Stimulated activated effector memory CD8-positive, alpha-beta T cell treated with anti-CD3 and anti-CD28 coated beads, Interleukin-12 subunit alpha, Interleukin-12 subunit beta, amount 100 ng/mL, for 72 hours (primary cell): ENCODE measurements at regions not wholly inside any gene's neighbourhood (a gene's known extent, or its start where the extent isn't known, plus 50 kb on each side); places are given as distances from the start of the nearest gene placed in this dataset.
A peak's percentile ranks its signal among the peaks of the same experiment; 100 is the strongest.

ENCODE experiments used
- ATAC-seq: fragments of 150-1000 bp; cut with Tn5 transposase; 2 replicates; pipeline ENCODE4 v1.10.0; 2021
- DNase-seq, 2 donors: peaks; one replicate each; pipeline ENCODE4 v3.0.0; 2021 to 2022; ENCODE audit warnings: low spot score in 2 of 2
- H3K27ac Mint-ChIP-seq: one replicate; pipeline ENCODE4 v1.8.0; 2022; ENCODE audit warnings: mild to moderate bottlenecking, mixed read lengths
- H3K36me3 Mint-ChIP-seq: one replicate; pipeline ENCODE4 v1.8.0; 2022; ENCODE audit warnings: mild to moderate bottlenecking, mixed read lengths
- H3K4me1 Mint-ChIP-seq: one replicate; pipeline ENCODE4 v1.8.0; 2022; ENCODE audit warnings: mixed read lengths
- H3K4me3 Mint-ChIP-seq: one replicate; pipeline ENCODE4 v1.8.0; 2022; ENCODE audit warnings: mild to moderate bottlenecking, mixed read lengths
- H3K9me3 Mint-ChIP-seq: one replicate; pipeline ENCODE4 v1.8.0; 2022; ENCODE audit warnings: mixed read lengths

GRCh38 chr16:35249051-35249450, 1789.6 kb downstream of the TP53TG3F start:
- H3K27ac Mint-ChIP-seq: no peak overlapping the region
- H3K9me3 Mint-ChIP-seq: peaks cover 16% of the 10 kb centered on the region
- DNase-seq (no peak), ATAC-seq (no peak)
- H3K4me1 Mint-ChIP-seq: no peaks in the 10 kb centered on the region
- no peak overlapping the region for H3K4me3 Mint-ChIP-seq
- no peaks in the 10 kb centered on the region for H3K36me3 Mint-ChIP-seq

GRCh38 chr16:35252356-35252936, 1793.0 kb downstream of the TP53TG3F start:
- DNase-seq (no peak), ATAC-seq (no peak)
- no peaks in the 10 kb centered on the region for H3K4me1 Mint-ChIP-seq
- no peaks in the 10 kb centered on the region for H3K36me3 Mint-ChIP-seq
- H3K4me3 Mint-ChIP-seq: no peak overlapping the region
- H3K9me3 Mint-ChIP-seq: peaks cover 18% of the 10 kb centered on the region
- no peak overlapping the region for H3K27ac Mint-ChIP-seq

GRCh38 chr16:35255186-35255803, 1795.9 kb downstream of the TP53TG3F start:
- Mint-ChIP-seq H3K36me3 (no peaks in the 10 kb centered on the region), H3K9me3 (peaks cover 25% of the 10 kb centered on the region), H3K27ac (no peak overlapping the region), H3K4me3 (no peak overlapping the region), H3K4me1 (no peaks in the 10 kb centered on the region)
- DNase-seq (no peak), ATAC-seq (no peak)

- no peak overlapping the region for H3K4me3 Mint-ChIP-seq
- DNase-seq (no peak), ATAC-seq (no peak)
- no peak overlapping the region for H3K27ac Mint-ChIP-seq
- peaks cover 25% of the 10 kb centered on the region for H3K9me3 Mint-ChIP-seq
- no peaks in the 10 kb centered on the region for H3K4me1 Mint-ChIP-seq
- no peaks in the 10 kb centered on the region for H3K36me3 Mint-ChIP-seq
Measured at GRCh38 chr16:35255816-35256215, 1796.4 kb downstream of the TP53TG3F start.

GRCh38 chr16:35258381-35258780, 1799.0 kb downstream of the TP53TG3F start:
- no peak for ATAC-seq
- no peak overlapping the region for H3K27ac Mint-ChIP-seq
- H3K4me3 Mint-ChIP-seq: no peak overlapping the region
- H3K9me3 Mint-ChIP-seq: peaks cover 25% of the 10 kb centered on the region
- H3K36me3 Mint-ChIP-seq: no peaks in the 10 kb centered on the region
- no peak for DNase-seq
- H3K4me1 Mint-ChIP-seq: no peaks in the 10 kb centered on the region

GRCh38 chr16:35295856-35296255, 1836.4 kb downstream of the TP53TG3F start:
- Mint-ChIP-seq H3K4me3 (no peak overlapping the region), H3K36me3 (no peaks in the 10 kb centered on the region), H3K27ac (no peak overlapping the region), H3K9me3 (no peaks in the 10 kb centered on the region), H3K4me1 (no peaks in the 10 kb centered on the region)
- DNase-seq (peak in 1 of 2 donors; percentile 3), ATAC-seq (no peak)

- Mint-ChIP-seq H3K4me3 (no peak overlapping the region), H3K4me1 (no peaks in the 10 kb centered on the region), H3K27ac (no peak overlapping the region), H3K9me3 (no peaks in the 10 kb centered on the region), H3K36me3 (no peaks in the 10 kb centered on the region)
- DNase-seq (no peak), ATAC-seq (no peak)
Measured at GRCh38 chr16:35296962-35297653, 1837.7 kb downstream of the TP53TG3F start.

- Mint-ChIP-seq H3K36me3 (no peaks in the 10 kb centered on the region), H3K4me1 (no peaks in the 10 kb centered on the region), H3K9me3 (no peaks in the 10 kb centered on the region), H3K4me3 (no peak overlapping the region), H3K27ac (no peak overlapping the region)
- ATAC-seq (no peak), DNase-seq (no peak)
Measured at GRCh38 chr16:35298460-35299243, 1839.2 kb downstream of the TP53TG3F start.

- peaks cover 9% of the 10 kb centered on the region for H3K9me3 Mint-ChIP-seq
- H3K36me3 Mint-ChIP-seq: no peaks in the 10 kb centered on the region
- H3K4me1 Mint-ChIP-seq: no peaks in the 10 kb centered on the region
- H3K4me3 Mint-ChIP-seq: no peak overlapping the region
- DNase-seq (no peak), ATAC-seq (no peak)
- H3K27ac Mint-ChIP-seq: no peak overlapping the region
Measured at GRCh38 chr16:35302859-35303258, 1843.4 kb downstream of the TP53TG3F start.

- H3K4me1 Mint-ChIP-seq: no peaks in the 10 kb centered on the region
- H3K9me3 Mint-ChIP-seq: peaks cover 9% of the 10 kb centered on the region
- DNase-seq: no peak
- H3K27ac Mint-ChIP-seq: no peak overlapping the region
- H3K36me3 Mint-ChIP-seq: no peaks in the 10 kb centered on the region
- no peak overlapping the region for H3K4me3 Mint-ChIP-seq
- no peak for ATAC-seq
Measured at GRCh38 chr16:35305476-35305875, 1846.1 kb downstream of the TP53TG3F start.

- Mint-ChIP-seq H3K4me1 (no peaks in the 10 kb centered on the region), H3K9me3 (peaks cover 9% of the 10 kb centered on the region), H3K4me3 (no peak overlapping the region), H3K27ac (no peak overlapping the region), H3K36me3 (no peaks in the 10 kb centered on the region)
- ATAC-seq (no peak), DNase-seq (no peak)
Measured at GRCh38 chr16:35306915-35307314, 1847.5 kb downstream of the TP53TG3F start.

GRCh38 chr16:35308674-35309073, 1849.3 kb downstream of the TP53TG3F start:
- Mint-ChIP-seq H3K4me1 (no peaks in the 10 kb centered on the region), H3K36me3 (no peaks in the 10 kb centered on the region), H3K4me3 (no peak overlapping the region), H3K27ac (no peak overlapping the region), H3K9me3 (peaks cover 14% of the 10 kb centered on the region)
- no peak for DNase-seq
- no peak for ATAC-seq

- Mint-ChIP-seq H3K4me3 (no peak overlapping the region), H3K36me3 (no peaks in the 10 kb centered on the region), H3K9me3 (peaks cover 15% of the 10 kb centered on the region), H3K4me1 (no peaks in the 10 kb centered on the region), H3K27ac (no peak overlapping the region)
- ATAC-seq: no peak
- no peak for DNase-seq
Measured at GRCh38 chr16:35310999-35311398, 1851.6 kb downstream of the TP53TG3F start.

GRCh38 chr16:35311475-35311874, 1852.1 kb downstream of the TP53TG3F start:
- ATAC-seq: no peak
- no peaks in the 10 kb centered on the region for H3K36me3 Mint-ChIP-seq
- no peak overlapping the region for H3K27ac Mint-ChIP-seq
- no peak for DNase-seq
- no peak overlapping the region for H3K4me3 Mint-ChIP-seq
- peaks cover 11% of the 10 kb centered on the region for H3K9me3 Mint-ChIP-seq
- no peaks in the 10 kb centered on the region for H3K4me1 Mint-ChIP-seq

- peaks cover 18% of the 10 kb centered on the region for H3K9me3 Mint-ChIP-seq
- ATAC-seq: peak; percentile 11
- H3K4me1 Mint-ChIP-seq: no peaks in the 10 kb centered on the region
- H3K36me3 Mint-ChIP-seq: no peaks in the 10 kb centered on the region
- no peak overlapping the region for H3K27ac Mint-ChIP-seq
- H3K4me3 Mint-ChIP-seq: no peak overlapping the region
- DNase-seq: no peak
Measured at GRCh38 chr16:35314298-35314697, 1854.9 kb downstream of the TP53TG3F start.
